Heart left ventricle (tissue), 16 donors: ENCODE measurements at regions not wholly inside any gene's neighbourhood (a gene's known extent, or its start where the extent isn't known, plus 50 kb on each side); places are given as distances from the start of the nearest gene placed in this dataset.
"Not testable (repeated sequence)": the region's sequence is repeated elsewhere in the genome, so short reads cannot be mapped to it uniquely, and the experiment has no call there.

Experiments
- ATAC-seq, 4 donors: fragments of 200-7000 bp; cut with Tn5 transposase; one replicate each; pipeline ENCODE4 v1.9.1; 2020 to 2022; ENCODE audit warnings: moderate library complexity in 4 of 4, mild to moderate bottlenecking in 3 of 4, moderate number of reproducible peaks in 1 of 4
- DNase-seq, 5 donors: peaks; one replicate each; pipeline ENCODE4 v3.0.0-alpha.2; 2020
- H3K27ac ChIP-seq, 12 donors: fragments of 200-600 bp; sonication (generic) in 4 of 12; one replicate each; pipeline versions ENCODE4 v1.5.0 to v1.8.0; 2016 to 2022; ENCODE audit warnings: mild to moderate bottlenecking in 2 of 12
- H3K27me3 ChIP-seq, 9 donors: fragments of 200-600 bp; sonication (generic) in 2 of 9; one replicate each; pipeline versions ENCODE4 v1.5.1 to v1.8.0; 2016 to 2022; ENCODE audit warnings: mild to moderate bottlenecking in 3 of 9
- H3K36me3 ChIP-seq, 9 donors: fragments of 200-600 bp; sonication (generic) in 2 of 9; one replicate each; pipeline versions ENCODE4 v1.5.0 to v1.8.0; 2018 to 2022; ENCODE audit warnings: mild to moderate bottlenecking in 2 of 9
- H3K4me1 ChIP-seq, 12 donors: fragments of 200-600 bp; sonication (generic) in 4 of 12; one replicate each; pipeline versions ENCODE4 v1.5.0 to v1.8.0; 2016 to 2022; ENCODE audit warnings: mild to moderate bottlenecking in 3 of 12
- H3K4me3 ChIP-seq, 12 donors: fragments of 200-600 bp; sonication (generic) in 4 of 12; one replicate each; pipeline versions ENCODE4 v1.5.0 to v1.8.0; 2017 to 2022; ENCODE audit warnings: mild to moderate bottlenecking in 9 of 12, moderate library complexity in 4 of 12
- H3K9me3 ChIP-seq, 12 donors: fragments of 200-600 bp; sonication (generic) in 4 of 12; one replicate each; pipeline versions ENCODE4 v1.5.0 to v1.8.0; 2016 to 2022; ENCODE audit warnings: mild to moderate bottlenecking in 1 of 12
- POLR2A ChIP-seq, 2 donors: fragments of 450-650 bp; IDR thresholded peaks; one replicate each; pipeline ENCODE4 v1.6.1; 2017; ENCODE audit warnings: antibody characterized with exemption in 2 of 2, mild to moderate bottlenecking in 2 of 2, moderate library complexity in 2 of 2
- WGBS, 4 donors: extraction: QIAGEN DNeasy Blood & Tissue Kit in 2 of 4; methylation state at CpG; one replicate each; pipeline versions ENCODE4 v1.1.5 to v1.1.7; 2013 to 2018; 5-methylcytosine and 5-hydroxymethylcytosine counted together
- intact Hi-C, 10 donors: fragments of 100-400 bp; cut with DNase I; formaldehyde crosslinking; loops; one replicate each; pipeline versions ENCODE4 v1.11.1 to v1.14.2; 2022
- TF ChIP-seq, protein P1 (sequence below), 12 donors: fragments of 200-600 bp; sonication (generic) in 4 of 12; IDR thresholded peaks; one replicate each; pipeline versions ENCODE4 v1.5.0 to v1.8.0; 2018 to 2022; ENCODE audit warnings: antibody characterized with exemption in 12 of 12, mild to moderate bottlenecking in 5 of 12
- donor health status: ischemic (EF 13 %, LVEDD 7.1; RV severe dilation, severe dysfunction).
- donor health status: healthy with polysubstance abuse.
- donor health status: DM: no; HTN: yes; CAD: no.
- donor health status: DM: no; HTN: no; CAD: no.
- donor health status: ischemic (EF 25% LVEDD 6.9; RV normal size, moderate dysfunction).
- donor health status: ischemic (EF 25% LVEDD 5.7; RV mildly dilated, moderate dysfunction).
- donor health status: healthy.
- donor health status: DM: yes; HTN: yes; CAD: no.
- donor health status: ischemic (EF 35%, LVEDD 5.7; RV mildly dilated, moderate dysfunction).
- donor health status: nonischemic (EF 11% LVEDD 7.7; RV severe dilation, severe dysfunction).
- donor health status: DM: yes; HTN: yes; CAD: no.
- donor health status: PGD.
- donor health status: ischemic (EF 29% LVEDD 5.4; RV normal size, mild dysfunction).
- donor health status: nonischemic (EF 23%, LVEDD 6.1; RV moderate dilation, normal function).

DNA sequence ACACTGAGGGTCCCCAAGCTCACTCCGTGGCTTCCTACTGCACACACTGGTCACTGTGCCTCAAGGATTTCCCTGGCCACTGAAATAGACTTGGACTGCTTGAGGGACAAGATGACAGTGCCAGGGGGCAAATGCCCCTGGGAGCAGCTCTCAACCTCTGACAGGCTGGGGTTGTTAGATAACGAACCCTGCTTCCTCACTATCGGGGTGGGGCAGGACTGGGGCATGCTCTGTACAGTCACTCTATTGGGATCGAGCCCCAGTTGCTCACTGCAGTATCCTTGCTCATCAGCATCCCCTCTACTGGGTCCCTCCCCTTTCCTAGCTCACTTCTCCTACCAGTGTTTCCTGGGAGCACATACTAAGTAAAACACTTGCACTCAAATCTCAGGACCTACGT is 610.8 kb downstream of the NTRK3 start:
- no peak for TF ChIP-seq POLR2A (IDR thresholded peaks at IDR 0.05)
- TF ChIP-seq, protein P1, sequence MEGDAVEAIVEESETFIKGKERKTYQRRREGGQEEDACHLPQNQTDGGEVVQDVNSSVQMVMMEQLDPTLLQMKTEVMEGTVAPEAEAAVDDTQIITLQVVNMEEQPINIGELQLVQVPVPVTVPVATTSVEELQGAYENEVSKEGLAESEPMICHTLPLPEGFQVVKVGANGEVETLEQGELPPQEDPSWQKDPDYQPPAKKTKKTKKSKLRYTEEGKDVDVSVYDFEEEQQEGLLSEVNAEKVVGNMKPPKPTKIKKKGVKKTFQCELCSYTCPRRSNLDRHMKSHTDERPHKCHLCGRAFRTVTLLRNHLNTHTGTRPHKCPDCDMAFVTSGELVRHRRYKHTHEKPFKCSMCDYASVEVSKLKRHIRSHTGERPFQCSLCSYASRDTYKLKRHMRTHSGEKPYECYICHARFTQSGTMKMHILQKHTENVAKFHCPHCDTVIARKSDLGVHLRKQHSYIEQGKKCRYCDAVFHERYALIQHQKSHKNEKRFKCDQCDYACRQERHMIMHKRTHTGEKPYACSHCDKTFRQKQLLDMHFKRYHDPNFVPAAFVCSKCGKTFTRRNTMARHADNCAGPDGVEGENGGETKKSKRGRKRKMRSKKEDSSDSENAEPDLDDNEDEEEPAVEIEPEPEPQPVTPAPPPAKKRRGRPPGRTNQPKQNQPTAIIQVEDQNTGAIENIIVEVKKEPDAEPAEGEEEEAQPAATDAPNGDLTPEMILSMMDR (IDR thresholded peaks at IDR 0.05), result no peak
- 62 to 81% (median 69%) methylated on average over 5 of the region's 5 CpGs for WGBS, 4 donors

DNA sequence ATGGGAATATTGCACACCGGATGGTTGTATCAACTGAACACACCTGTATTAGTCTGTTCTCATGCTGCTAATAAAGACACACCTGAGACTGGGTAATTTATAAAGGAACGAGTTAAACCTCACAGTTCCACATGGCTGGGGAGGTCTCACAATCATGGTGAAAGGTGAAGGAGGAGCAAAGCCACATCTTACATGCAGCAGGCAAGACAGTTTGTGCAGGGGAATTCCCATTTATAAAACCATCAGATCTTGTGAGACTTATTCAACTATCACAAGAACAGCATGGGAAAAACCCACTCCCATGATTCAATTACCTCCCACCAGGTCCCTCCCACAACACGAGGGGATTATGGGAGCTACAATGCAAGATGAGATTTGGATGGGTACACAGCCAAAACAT is 613.5 kb downstream of the NTRK3 start:
- H3K36me3 ChIP-seq, H3K4me3 ChIP-seq, DNase-seq, H3K9me3 ChIP-seq, H3K4me1 ChIP-seq, H3K27ac ChIP-seq, ATAC-seq, intact Hi-C loops, H3K27me3 ChIP-seq: not testable (repeated sequence)
- 72 to 76% (median 74%) methylated on average over 3 of the region's 3 CpGs for WGBS, 4 donors

More for the DNA sequence above, 610.8 kb downstream of the NTRK3 start:
- no peak overlapping the region for H3K27ac ChIP-seq
- no peak for DNase-seq
- no peaks in the 10 kb centered on the region for H3K36me3 ChIP-seq
- no peak for ATAC-seq
- no peaks in the 10 kb centered on the region for H3K27me3 ChIP-seq
- H3K9me3 ChIP-seq, result no peaks in the 10 kb centered on the region
- H3K4me1 ChIP-seq, result no peaks in the 10 kb centered on the region
- H3K4me3 ChIP-seq, result no peak overlapping the region
- intact Hi-C loops, result no loop called here

- Histone ChIP-seq H3K4me1 (no peaks in the 10 kb centered on the region), H3K27me3 (no peaks in the 10 kb centered on the region), H3K36me3 (no peaks in the 10 kb centered on the region), H3K4me3 (no peak overlapping the region), H3K27ac (no peak overlapping the region), H3K9me3 (no peaks in the 10 kb centered on the region)
- 53 to 74% (median 70%) methylated on average over 4 of the region's 4 CpGs for WGBS, 4 donors
- TF ChIP-seq, protein P1 (IDR thresholded peaks at IDR 0.05), result no peak
- no peak for TF ChIP-seq POLR2A (IDR thresholded peaks at IDR 0.05)
- intact Hi-C loops, result loop anchor here in 1 of 10 donors (10.0 kb wide), 2 partner anchors 55 to 1185 kb away; no protein-coding TSS in a partner anchor
- no peak for ATAC-seq
- no peak for DNase-seq
These were observed 617.1 kb downstream of the NTRK3 start for GRCh38 chr15:87639305-87640011.

DNA sequence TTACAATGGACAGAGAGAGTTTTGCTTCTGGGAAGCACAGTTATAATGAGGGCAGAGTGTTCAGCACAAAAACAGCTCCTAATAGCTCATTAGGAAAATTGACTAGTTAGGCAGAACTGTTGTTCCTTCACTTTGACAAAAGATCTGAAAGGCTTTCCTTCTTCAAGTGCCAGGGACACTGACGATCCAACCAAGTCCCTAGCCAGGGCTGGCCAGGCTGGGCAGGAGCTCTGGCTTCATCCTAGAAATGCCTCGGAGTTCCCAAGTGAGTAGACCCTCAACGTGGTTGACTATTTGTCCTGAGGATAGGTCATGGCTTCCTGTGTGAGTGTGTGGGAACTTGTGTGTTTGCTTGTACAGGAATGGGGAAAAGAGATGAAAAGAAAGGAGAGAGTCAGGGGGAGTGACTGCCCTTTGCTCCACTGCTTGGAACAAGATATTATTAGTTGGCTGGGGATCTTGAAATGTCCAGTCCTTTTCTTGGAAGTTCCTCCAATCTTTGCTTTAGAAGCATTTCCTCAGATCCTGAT is 617.9 kb downstream of the NTRK3 start:
- peaks cover 0 to under 1% (median 0%) of the 10 kb centered on the region in 12 donors for H3K4me1 ChIP-seq
- TF ChIP-seq, protein P1 (IDR thresholded peaks at IDR 0.05), result no peak
- no peak for TF ChIP-seq POLR2A (IDR thresholded peaks at IDR 0.05)
- WGBS, 4 donors, result 57 to 73% (median 62%) methylated on average over 3 of the region's 3 CpGs
- intact Hi-C loops, result loop anchor here in 1 of 10 donors (10.0 kb wide), 2 partner anchors 56 to 1186 kb away; no protein-coding TSS in a partner anchor
- no peaks in the 10 kb centered on the region for H3K9me3 ChIP-seq
- ATAC-seq (no peak), DNase-seq (no peak)
- H3K4me3 ChIP-seq, result no peak overlapping the region
- H3K36me3 ChIP-seq, result no peaks in the 10 kb centered on the region
- no peak overlapping the region for H3K27ac ChIP-seq
- no peaks in the 10 kb centered on the region for H3K27me3 ChIP-seq
